Cardiac fibroblast (primary cell): ENCODE measurements at regions not wholly inside any gene's neighbourhood (a gene's known extent, or its start where the extent isn't known, plus 50 kb on each side); places are given as distances from the start of the nearest gene placed in this dataset.
"Not testable (repeated sequence)": the region's sequence is repeated elsewhere in the genome, so short reads cannot be mapped to it uniquely, and the experiment has no call there.

ENCODE experiments used
- DNase-seq, 2 donors: peaks; one replicate each; pipeline versions ENCODE4 v3.0.0 to v3.0.0-alpha.2; 2010; ENCODE audit warnings: low read depth in 2 of 2
- H3K4me3 ChIP-seq, 2 donors: replicated peaks in 1 of 2; 1 replicate in 1 of 2; 2 replicates in 1 of 2; pipeline ENCODE4 v1.5.1; 2011; ENCODE audit warnings: low read depth in 2 of 2, low read length in 2 of 2, mild to moderate bottlenecking in 2 of 2, moderate library complexity in 1 of 2
- TF ChIP-seq, protein P1 (sequence below): IDR thresholded peaks from one replicate; pipeline ENCODE4 v1.5.1; 2011; ENCODE audit warnings: low read depth, mild to moderate bottlenecking, low read length, inconsistent platforms

DNA sequence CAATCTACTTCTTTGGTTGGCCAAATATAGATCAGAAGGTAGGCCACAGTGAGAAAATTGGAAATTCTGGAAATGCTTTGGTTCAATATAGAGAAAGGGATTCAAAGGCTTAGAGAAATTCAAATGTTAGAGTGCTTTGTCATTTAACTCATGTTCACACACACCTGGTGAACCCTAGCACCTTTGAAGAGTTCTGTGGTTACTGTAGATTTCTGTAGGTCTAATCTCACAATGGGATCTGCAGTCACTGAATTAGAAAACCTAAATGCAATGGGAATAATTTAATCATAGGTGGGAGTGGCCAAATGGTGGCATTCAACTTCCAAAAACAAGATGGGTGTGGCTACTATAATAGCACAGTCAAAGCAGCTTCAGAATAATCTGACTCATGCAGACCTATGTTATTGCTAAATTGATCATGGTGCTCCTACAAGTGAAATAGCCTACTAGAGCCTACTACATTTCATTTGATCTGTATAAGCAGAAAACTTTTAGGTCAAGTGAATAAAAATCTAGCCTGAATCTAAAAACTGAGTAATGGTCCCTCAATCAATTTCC is 1152.9 kb downstream of the PCDH9 start:
- no peak overlapping the region for H3K4me3 ChIP-seq
- peak in 1 of 2 donors; percentile 59 for DNase-seq
- TF ChIP-seq, protein P1, sequence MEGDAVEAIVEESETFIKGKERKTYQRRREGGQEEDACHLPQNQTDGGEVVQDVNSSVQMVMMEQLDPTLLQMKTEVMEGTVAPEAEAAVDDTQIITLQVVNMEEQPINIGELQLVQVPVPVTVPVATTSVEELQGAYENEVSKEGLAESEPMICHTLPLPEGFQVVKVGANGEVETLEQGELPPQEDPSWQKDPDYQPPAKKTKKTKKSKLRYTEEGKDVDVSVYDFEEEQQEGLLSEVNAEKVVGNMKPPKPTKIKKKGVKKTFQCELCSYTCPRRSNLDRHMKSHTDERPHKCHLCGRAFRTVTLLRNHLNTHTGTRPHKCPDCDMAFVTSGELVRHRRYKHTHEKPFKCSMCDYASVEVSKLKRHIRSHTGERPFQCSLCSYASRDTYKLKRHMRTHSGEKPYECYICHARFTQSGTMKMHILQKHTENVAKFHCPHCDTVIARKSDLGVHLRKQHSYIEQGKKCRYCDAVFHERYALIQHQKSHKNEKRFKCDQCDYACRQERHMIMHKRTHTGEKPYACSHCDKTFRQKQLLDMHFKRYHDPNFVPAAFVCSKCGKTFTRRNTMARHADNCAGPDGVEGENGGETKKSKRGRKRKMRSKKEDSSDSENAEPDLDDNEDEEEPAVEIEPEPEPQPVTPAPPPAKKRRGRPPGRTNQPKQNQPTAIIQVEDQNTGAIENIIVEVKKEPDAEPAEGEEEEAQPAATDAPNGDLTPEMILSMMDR: no peak

GRCh38 chr13:66076417-66076816 is 1153.7 kb downstream of the PCDH9 start:
- TF ChIP-seq, protein P1: no peak
- peak; percentile 24 to 86 for DNase-seq
- H3K4me3 ChIP-seq: no peak overlapping the region

DNA sequence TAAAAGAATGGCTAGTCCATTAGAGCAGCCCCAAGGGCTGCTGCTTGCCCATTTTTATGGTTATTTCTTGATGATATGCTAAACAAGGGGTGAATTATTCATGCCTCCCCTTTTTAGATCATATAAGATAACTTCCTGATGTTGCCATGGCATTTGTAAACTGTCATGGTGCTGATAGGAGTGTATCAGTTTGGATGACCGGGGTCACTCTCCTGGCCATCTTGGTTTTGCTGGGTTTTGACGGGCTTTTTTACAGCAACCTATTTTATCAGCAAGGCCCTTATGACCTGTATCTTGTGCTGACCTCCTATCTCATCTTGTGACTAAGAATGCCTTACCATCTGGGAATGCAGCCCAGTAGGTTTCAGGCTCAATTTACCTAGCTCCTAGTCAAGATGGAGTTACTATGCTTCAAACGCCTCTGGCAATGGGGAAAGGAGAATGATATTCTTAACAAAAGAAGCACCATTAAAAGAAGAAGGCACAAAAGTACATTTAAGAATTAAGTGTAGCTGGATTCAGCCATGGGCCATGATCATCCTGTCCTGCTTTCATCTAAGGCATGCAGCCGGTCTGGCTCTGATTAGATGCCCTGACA is 1156.0 kb downstream of the PCDH9 start:
- no peak overlapping the region for H3K4me3 ChIP-seq
- TF ChIP-seq, protein P1: no peak
- no peak for DNase-seq

DNA sequence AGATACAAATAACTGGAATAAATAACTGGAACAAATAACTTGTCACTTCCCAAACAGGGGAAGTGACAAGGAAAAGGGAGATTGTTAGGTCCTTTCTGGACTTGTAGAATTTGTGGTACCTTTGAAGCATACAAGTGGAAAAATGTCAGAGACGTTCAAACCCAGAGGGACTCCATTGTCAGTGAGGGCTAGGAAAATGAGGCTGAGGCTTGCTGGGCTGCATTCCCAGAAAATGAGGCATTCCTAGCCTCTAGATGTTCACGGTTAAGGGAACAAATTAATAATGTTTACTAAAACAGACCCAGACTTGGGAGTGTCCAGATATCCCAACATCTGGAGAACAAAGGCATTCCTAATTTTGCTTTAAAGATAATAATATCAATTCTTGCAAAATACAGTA is 1158.0 kb downstream of the PCDH9 start:
- not testable (repeated sequence) for H3K4me3 ChIP-seq
- peak; percentile 4 to 5 for DNase-seq

- no peak for DNase-seq
- TF ChIP-seq, protein P1: no peak
- H3K4me3 ChIP-seq: no peak overlapping the region
Observed at GRCh38 chr13:66071608-66072007, 1158.5 kb downstream of the PCDH9 start.

DNA sequence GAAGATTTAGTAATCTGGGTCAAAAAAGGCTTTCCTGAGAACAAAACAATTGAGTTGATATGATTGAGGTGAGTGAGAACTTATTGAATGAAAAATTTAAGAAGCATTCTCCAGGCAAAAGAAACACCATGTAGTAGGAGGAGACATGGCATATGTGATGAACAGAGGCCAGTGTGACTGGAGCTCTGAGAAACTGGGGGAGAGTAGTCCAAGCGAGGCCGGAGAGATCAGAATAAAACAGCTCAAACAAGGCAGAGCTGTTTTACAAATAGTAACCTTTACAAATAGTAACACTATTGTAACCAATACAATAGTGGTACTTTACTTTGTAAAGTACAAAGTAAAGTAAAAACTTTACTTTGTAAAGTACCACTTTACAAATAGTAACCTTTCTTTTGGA is 1159.1 kb downstream of the PCDH9 start:
- TF ChIP-seq, protein P1: no peak
- DNase-seq: no peak

GRCh38 chr13:66069570-66069969 is 1160.6 kb downstream of the PCDH9 start:
- peak in 1 of 2 donors; percentile 16 for DNase-seq
- TF ChIP-seq, protein P1: no peak

More for the DNA sequence above, 1159.1 kb downstream of the PCDH9 start:
- no peak overlapping the region for H3K4me3 ChIP-seq

More at GRCh38 chr13:66069570-66069969, 1160.6 kb downstream of the PCDH9 start:
- no peak overlapping the region for H3K4me3 ChIP-seq
